ENCODE measurements at regions not wholly inside any gene's neighbourhood (a gene's known extent, or its start where the extent isn't known, plus 50 kb on each side); places are given as distances from the start of the nearest gene placed in this dataset.

DNA sequence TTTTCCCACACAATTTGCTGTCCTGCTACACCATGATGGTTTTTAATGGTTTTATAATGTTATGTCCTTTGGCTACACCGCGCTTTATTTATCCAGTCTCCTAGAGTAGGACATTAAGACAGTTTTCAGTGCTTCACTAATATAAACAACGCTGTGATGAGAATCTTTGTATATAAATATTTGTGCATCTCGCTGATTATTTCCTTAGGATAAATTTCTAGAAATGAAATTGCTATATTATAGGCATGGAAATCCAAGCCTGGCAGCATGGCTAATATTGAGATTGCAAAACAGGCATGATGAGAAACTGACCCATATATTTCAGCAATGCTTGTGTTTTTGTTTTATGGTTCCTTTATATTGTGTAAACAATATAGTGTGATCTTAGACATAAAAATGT is 81.4 kb upstream of the ATXN1 start:
- TF ChIP-seq POLR2A (IDR thresholded peaks at IDR 0.05; ENCODE audit: low read length) (no peak), EP300 (IDR thresholded peaks at IDR 0.05) (no peak), EHMT2 (IDR thresholded peaks at IDR 0.05; ENCODE audit: low read depth) (no peak), MYC (IDR thresholded peaks at IDR 0.05; ENCODE audit: borderline replicate concordance, low read length) (no peak), HDAC2 (IDR thresholded peaks at IDR 0.05) (no peak), JUN (IDR thresholded peaks at IDR 0.05) (no peak), NFE2L2 (conservative IDR thresholded peaks at IDR 0.05; ENCODE audit: low read length) (no peak), RNF2 (IDR thresholded peaks at IDR 0.05; ENCODE audit: borderline replicate concordance, low read depth) (no peak)
- TF ChIP-seq, protein P1, sequence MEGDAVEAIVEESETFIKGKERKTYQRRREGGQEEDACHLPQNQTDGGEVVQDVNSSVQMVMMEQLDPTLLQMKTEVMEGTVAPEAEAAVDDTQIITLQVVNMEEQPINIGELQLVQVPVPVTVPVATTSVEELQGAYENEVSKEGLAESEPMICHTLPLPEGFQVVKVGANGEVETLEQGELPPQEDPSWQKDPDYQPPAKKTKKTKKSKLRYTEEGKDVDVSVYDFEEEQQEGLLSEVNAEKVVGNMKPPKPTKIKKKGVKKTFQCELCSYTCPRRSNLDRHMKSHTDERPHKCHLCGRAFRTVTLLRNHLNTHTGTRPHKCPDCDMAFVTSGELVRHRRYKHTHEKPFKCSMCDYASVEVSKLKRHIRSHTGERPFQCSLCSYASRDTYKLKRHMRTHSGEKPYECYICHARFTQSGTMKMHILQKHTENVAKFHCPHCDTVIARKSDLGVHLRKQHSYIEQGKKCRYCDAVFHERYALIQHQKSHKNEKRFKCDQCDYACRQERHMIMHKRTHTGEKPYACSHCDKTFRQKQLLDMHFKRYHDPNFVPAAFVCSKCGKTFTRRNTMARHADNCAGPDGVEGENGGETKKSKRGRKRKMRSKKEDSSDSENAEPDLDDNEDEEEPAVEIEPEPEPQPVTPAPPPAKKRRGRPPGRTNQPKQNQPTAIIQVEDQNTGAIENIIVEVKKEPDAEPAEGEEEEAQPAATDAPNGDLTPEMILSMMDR (IDR thresholded peaks at IDR 0.05): no peak
- TF ChIP-seq, protein P2, sequence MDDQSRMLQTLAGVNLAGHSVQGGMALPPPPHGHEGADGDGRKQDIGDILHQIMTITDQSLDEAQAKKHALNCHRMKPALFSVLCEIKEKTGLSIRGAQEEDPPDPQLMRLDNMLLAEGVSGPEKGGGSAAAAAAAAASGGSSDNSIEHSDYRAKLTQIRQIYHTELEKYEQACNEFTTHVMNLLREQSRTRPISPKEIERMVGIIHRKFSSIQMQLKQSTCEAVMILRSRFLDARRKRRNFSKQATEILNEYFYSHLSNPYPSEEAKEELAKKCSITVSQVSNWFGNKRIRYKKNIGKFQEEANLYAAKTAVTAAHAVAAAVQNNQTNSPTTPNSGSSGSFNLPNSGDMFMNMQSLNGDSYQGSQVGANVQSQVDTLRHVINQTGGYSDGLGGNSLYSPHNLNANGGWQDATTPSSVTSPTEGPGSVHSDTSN (IDR thresholded peaks at IDR 0.05): no peak
